ENCODE measurements at regions not wholly inside any gene's neighbourhood (a gene's known extent, or its start where the extent isn't known, plus 50 kb on each side); places are given as distances from the start of the nearest gene placed in this dataset.

GRCh38 chr1:164180824-164181223 lies 378.2 kb upstream of the PBX1 start:
- TF ChIP-seq REST (tag by site-specific recombination; IDR thresholded peaks at IDR 0.05) (no peak), ZNF16 (tag by site-specific recombination; IDR thresholded peaks at IDR 0.05; ENCODE audit: low read depth) (no peak), PBX3 (CRISPR knock-in tag; IDR thresholded peaks at IDR 0.05) (no peak), ZNF624 (tag by site-specific recombination; IDR thresholded peaks at IDR 0.05) (no peak), ZNF707 (tag by site-specific recombination; IDR thresholded peaks at IDR 0.05) (no peak)

All from HEK293 (cell line).